ENCODE measurements at regions not wholly inside any gene's neighbourhood (a gene's known extent, or its start where the extent isn't known, plus 50 kb on each side); places are given as distances from the start of the nearest gene placed in this dataset.

GRCh38 chr9:84072621-84073180 lies 92.1 kb downstream of the RMI1 start:
- TF ChIP-seq CTCF (IDR thresholded peaks at IDR 0.05) (no peak), POLR2AphosphoS5 (IDR thresholded peaks at IDR 0.05) (no peak), POLR2A (IDR thresholded peaks at IDR 0.05) (no peak), EP300 (IDR thresholded peaks at IDR 0.05; ENCODE audit: low read depth) (no peak)
